Activated CD4-positive, alpha-beta T cell treated with anti-CD3 and anti-CD28 coated beads, Interleukin-2, Interleukin-4, amounts not matched to agents 100 ng/mL and 50 ng/mL, durations not matched to agents 16 hours and 8 hours (primary cell): ENCODE measurements at regions not wholly inside any gene's neighbourhood (a gene's known extent, or its start where the extent isn't known, plus 50 kb on each side); places are given as distances from the start of the nearest gene placed in this dataset.

Source experiments
- DNase-seq: peaks from one replicate; pipeline ENCODE4 v3.0.0-alpha.2; 2020; ENCODE audit warnings: low spot score

DNA sequence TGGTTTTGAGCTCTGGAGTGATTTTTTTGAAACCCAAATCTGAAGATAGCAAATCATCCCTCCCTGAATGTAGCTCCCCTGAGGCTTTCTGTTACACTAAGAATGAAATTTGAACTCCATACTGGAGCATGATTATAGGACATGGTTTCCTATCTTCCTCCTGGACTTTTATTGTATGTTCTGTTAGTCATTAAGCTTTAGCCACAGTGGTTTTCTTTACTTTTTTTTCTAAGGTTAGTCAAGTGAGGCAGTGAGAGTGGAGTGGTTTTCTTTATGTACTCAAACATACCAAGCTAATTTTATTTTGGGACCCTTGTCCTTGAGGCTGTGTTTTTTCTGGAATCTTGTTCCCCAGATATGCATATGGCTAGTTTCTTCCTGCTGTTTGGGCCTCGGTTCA lies 55.2 kb upstream of the FRMD4B start:
- DNase-seq: no peak

GRCh38 chr3:69439643-69440270 lies 53.9 kb upstream of the FRMD4B start:
- DNase-seq: peak; percentile 33

DNA sequence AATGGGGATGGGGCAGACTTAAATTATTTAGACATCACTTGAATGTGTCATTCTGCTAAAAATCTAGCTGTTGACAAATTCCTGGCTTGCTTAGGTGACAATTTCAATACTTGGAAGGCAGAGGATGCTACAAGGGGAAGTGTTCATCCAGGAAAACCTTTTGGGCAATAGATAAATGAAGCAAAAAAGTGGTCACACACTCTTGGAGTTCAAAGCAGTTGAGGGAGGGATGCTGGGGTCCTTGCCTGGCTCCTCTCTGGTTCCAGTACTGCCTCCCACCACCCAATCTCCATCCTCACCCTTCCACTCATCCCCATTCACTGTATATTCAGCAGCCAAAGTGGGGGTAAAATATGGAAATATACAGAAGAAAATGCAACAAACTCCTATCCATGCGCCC lies 52.6 kb upstream of the FRMD4B start:
- DNase-seq: no peak

DNA sequence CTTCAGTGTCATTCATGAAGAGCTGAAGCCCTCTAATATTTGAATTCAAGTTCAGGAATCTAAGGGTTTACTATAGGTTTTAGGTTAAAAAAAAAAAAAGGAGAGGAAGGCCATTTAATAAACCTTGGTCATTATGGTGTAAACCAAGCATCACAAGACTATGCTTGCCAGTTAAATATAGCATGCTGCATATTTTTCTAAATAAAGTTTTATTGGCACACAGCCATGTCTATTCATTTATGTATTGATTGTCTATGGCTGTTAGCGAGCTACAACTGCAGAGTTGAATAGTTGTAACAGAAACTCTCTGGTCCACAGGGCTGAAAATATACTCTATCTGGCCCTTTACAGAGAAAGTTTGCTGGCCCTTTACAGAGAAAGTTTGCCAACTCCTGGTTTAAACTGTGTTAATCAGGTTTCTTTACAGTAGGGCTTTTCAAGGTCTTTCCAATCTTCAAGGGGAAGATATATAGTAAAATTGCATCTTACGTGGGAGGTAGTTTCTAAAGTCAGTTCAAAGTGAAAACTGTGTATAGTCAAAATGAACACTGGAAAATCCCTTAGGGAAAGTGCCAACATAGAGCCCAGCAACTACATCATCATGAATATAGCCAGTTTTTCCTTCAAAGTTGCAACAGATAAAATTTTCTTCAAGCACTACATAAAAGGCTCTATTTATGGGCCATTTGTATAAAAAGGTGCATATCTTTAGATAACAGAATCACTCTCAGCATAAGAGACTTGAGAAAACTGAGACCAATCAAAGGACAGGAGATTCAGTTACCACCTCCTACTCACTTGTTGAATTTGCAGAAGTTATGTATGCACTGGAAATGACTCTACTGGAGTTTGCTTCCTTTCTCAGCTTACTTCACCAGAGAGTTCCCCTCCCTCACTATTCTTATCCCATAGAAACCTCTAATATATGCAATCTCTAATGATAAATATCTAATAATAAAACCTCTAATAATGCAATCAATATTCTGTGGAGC lies 49.7 kb upstream of the FRMD4B start:
- peak; percentile 43 for DNase-seq
